Liver (tissue), 8 donors: ENCODE measurements at regions not wholly inside any gene's neighbourhood (a gene's known extent, or its start where the extent isn't known, plus 50 kb on each side); places are given as distances from the start of the nearest gene placed in this dataset.

ENCODE experiments used
- DNase-seq: peaks from one replicate; pipeline ENCODE4 v3.0.0-alpha.2; 2017; ENCODE audit warnings: low spot score
- H3K27ac ChIP-seq, 2 donors: one replicate each; pipeline ENCODE4 v1.7.0; 2013; ENCODE audit warnings: inconsistent platforms in 2 of 2, low read length in 2 of 2, control low read depth in 1 of 2, low read depth in 1 of 2, mild to moderate bottlenecking in 1 of 2
- H3K27me3 ChIP-seq, 4 donors: one replicate each; pipeline versions ENCODE4 v1.6.1 to v1.7.0; 2013; ENCODE audit warnings: low read length in 3 of 4, inconsistent platforms in 1 of 4, mild to moderate bottlenecking in 1 of 4, moderate library complexity in 1 of 4; ENCODE audit not compliant: control insufficient read depth in 4 of 4, insufficient read depth in 4 of 4
- H3K36me3 ChIP-seq, 4 donors: one replicate each; pipeline versions ENCODE4 v1.6.1 to v1.7.0; 2013; ENCODE audit warnings: low read length in 3 of 4, mild to moderate bottlenecking in 3 of 4, low read depth in 1 of 4, moderate library complexity in 1 of 4; ENCODE audit not compliant: control insufficient read depth in 4 of 4, insufficient read depth in 3 of 4
- H3K4me1 ChIP-seq, 4 donors: one replicate each; pipeline versions ENCODE4 v1.6.1 to v1.7.0; 2013; ENCODE audit warnings: low read length in 3 of 4, mild to moderate bottlenecking in 3 of 4, moderate library complexity in 1 of 4; ENCODE audit not compliant: control insufficient read depth in 4 of 4, insufficient read depth in 4 of 4
- H3K4me3 ChIP-seq, 3 donors: one replicate each; pipeline versions ENCODE4 v1.6.1 to v1.7.0; 2013; ENCODE audit warnings: low read length in 3 of 3, control low read depth in 1 of 3, low read depth in 1 of 3, mild to moderate bottlenecking in 1 of 3
- H3K9ac ChIP-seq, 2 donors: one replicate each; pipeline ENCODE4 v1.7.0; 2013; ENCODE audit warnings: low read length in 2 of 2, mild to moderate bottlenecking in 2 of 2, moderate library complexity in 2 of 2, control low read depth in 1 of 2, low read depth in 1 of 2
- H3K9me3 ChIP-seq, 4 donors: one replicate each; pipeline versions ENCODE4 v1.6.1 to v1.7.0; 2013; ENCODE audit warnings: low read length in 3 of 4; ENCODE audit not compliant: control insufficient read depth in 4 of 4
- EGR1 ChIP-seq, 2 donors: IDR thresholded peaks; 2 replicates each; pipeline ENCODE4 v1.6.1; 2016 to 2018; ENCODE audit warnings: antibody characterized with exemption in 2 of 2, low read depth in 2 of 2
- FOXA2 ChIP-seq: IDR thresholded peaks from 2 replicates; pipeline ENCODE4 v1.6.1; 2016; ENCODE audit warnings: antibody characterized with exemption
- GABPA ChIP-seq, 2 donors: IDR thresholded peaks in 1 of 2; conservative IDR thresholded peaks in 1 of 2; 2 replicates each; pipeline ENCODE4 v1.6.1; 2016; ENCODE audit warnings: antibody characterized with exemption in 2 of 2, mild to moderate bottlenecking in 1 of 2, moderate library complexity in 1 of 2
- HNF4A ChIP-seq, 2 donors: conservative IDR thresholded peaks; 2 replicates each; pipeline ENCODE4 v1.6.1; 2016; ENCODE audit warnings: antibody characterized with exemption in 2 of 2, mild to moderate bottlenecking in 2 of 2
- HNF4G ChIP-seq: IDR thresholded peaks from 2 replicates; pipeline ENCODE4 v1.6.1; 2016; ENCODE audit warnings: antibody characterized with exemption
- JUND ChIP-seq, 2 donors: IDR thresholded peaks; 2 replicates each; pipeline ENCODE4 v1.6.1; 2016; ENCODE audit warnings: antibody characterized with exemption in 2 of 2
- RAD21 ChIP-seq, 2 donors: IDR thresholded peaks; 2 replicates each; pipeline ENCODE4 v1.6.1; 2016; ENCODE audit warnings: antibody characterized with exemption in 2 of 2, mild to moderate bottlenecking in 2 of 2
- SP1 ChIP-seq: IDR thresholded peaks from 2 replicates; pipeline ENCODE4 v1.6.1; 2018; ENCODE audit warnings: antibody characterized with exemption, mild to moderate bottlenecking
- YY1 ChIP-seq: IDR thresholded peaks from 2 replicates; pipeline ENCODE4 v1.6.1; 2016; ENCODE audit warnings: antibody characterized with exemption, mild to moderate bottlenecking
- WGBS: extraction: QIAGEN DNeasy Blood & Tissue Kit; methylation state at CpG from one replicate; pipeline ENCODE4 v1.1.7; 2013; 5-methylcytosine and 5-hydroxymethylcytosine counted together
- TF ChIP-seq, protein P1 (sequence below): fragments of 150-350 bp; IDR thresholded peaks from 2 replicates; pipeline ENCODE4 v1.5.1; 2017; ENCODE audit warnings: improper control_type of control experiment, low read depth, low read length; ENCODE audit not compliant: missing input control
- TF ChIP-seq, protein P2 (sequence below): IDR thresholded peaks from 2 replicates; pipeline ENCODE4 v1.6.1; 2016; ENCODE audit warnings: antibody characterized with exemption
- TF ChIP-seq, protein P3 (sequence below): IDR thresholded peaks from 2 replicates; pipeline ENCODE4 v1.6.1; 2016; ENCODE audit warnings: antibody characterized with exemption, mild to moderate bottlenecking
- donor health status: healthy.
- donor health status: healthy.
- donor health status: healthy.
- donor health status: healthy.
- donor health status: healthy.

GRCh38 chr6:147726342-147726741 is 217.9 kb downstream of the SAMD5 start:
- Histone ChIP-seq H3K9me3 (peaks cover 0 to 4% (median under 1%) of the 10 kb centered on the region in 4 donors), H3K36me3 (no peaks in the 10 kb centered on the region), H3K27ac (no peak overlapping the region), H3K9ac (no peak overlapping the region), H3K4me3 (no peak overlapping the region), H3K27me3 (no peaks in the 10 kb centered on the region), H3K4me1 (no peaks in the 10 kb centered on the region)
- TF ChIP-seq FOXA2 (no peak), HNF4A (conservative IDR thresholded peaks at IDR 0.05) (no peak), GABPA (IDR thresholded peaks at IDR 0.05 in 1 of 2, conservative IDR thresholded peaks at IDR 0.05 in 1 of 2) (no peak), YY1 (no peak), SP1 (no peak), RAD21 (IDR thresholded peaks at IDR 0.05) (no peak)
- TF ChIP-seq, protein P1, sequence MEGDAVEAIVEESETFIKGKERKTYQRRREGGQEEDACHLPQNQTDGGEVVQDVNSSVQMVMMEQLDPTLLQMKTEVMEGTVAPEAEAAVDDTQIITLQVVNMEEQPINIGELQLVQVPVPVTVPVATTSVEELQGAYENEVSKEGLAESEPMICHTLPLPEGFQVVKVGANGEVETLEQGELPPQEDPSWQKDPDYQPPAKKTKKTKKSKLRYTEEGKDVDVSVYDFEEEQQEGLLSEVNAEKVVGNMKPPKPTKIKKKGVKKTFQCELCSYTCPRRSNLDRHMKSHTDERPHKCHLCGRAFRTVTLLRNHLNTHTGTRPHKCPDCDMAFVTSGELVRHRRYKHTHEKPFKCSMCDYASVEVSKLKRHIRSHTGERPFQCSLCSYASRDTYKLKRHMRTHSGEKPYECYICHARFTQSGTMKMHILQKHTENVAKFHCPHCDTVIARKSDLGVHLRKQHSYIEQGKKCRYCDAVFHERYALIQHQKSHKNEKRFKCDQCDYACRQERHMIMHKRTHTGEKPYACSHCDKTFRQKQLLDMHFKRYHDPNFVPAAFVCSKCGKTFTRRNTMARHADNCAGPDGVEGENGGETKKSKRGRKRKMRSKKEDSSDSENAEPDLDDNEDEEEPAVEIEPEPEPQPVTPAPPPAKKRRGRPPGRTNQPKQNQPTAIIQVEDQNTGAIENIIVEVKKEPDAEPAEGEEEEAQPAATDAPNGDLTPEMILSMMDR: no peak
- WGBS: 94% methylated on average over 3 of the region's 3 CpGs
- DNase-seq: no peak

DNA sequence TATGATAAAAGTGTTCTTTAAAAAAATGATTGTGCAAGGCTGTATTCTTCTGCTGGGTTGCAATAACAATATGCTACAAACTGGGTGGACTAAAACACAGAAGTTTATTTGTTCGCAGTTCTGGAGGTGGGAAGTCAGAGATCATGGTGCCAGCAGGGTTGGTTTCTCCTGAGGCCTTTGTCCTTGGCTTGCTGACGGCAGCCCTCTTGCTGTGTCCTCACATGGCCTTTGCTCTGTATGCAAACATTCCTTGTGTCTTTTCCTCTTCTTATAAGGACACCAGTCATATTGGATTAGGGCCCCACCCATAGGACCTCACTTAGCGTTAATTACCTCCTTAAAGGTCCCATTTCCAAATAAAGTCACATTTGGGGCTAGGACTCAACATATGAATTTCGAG is 220.4 kb downstream of the SAMD5 start:
- no peak overlapping the region for H3K4me3 ChIP-seq
- no peaks in the 10 kb centered on the region for H3K4me1 ChIP-seq
- H3K9ac ChIP-seq: no peak overlapping the region
- DNase-seq: no peak
- H3K36me3 ChIP-seq: no peaks in the 10 kb centered on the region
- H3K9me3 ChIP-seq: no peaks in the 10 kb centered on the region
- TF ChIP-seq, protein P1: no peak
- TF ChIP-seq EGR1 (IDR thresholded peaks at IDR 0.05; ENCODE audit: low read depth in 2 of 2): no peak
- H3K27ac ChIP-seq: no peak overlapping the region
- WGBS: 78% methylated on average over 4 of the region's 4 CpGs
- H3K27me3 ChIP-seq: no peaks in the 10 kb centered on the region

- H3K9me3 ChIP-seq: no peaks in the 10 kb centered on the region
- H3K4me3 ChIP-seq: no peak overlapping the region
- H3K27me3 ChIP-seq: no peaks in the 10 kb centered on the region
- no peaks in the 10 kb centered on the region for H3K36me3 ChIP-seq
- no peak overlapping the region for H3K27ac ChIP-seq
- no peaks in the 10 kb centered on the region for H3K4me1 ChIP-seq
- WGBS: 87% methylated on average over 5 of the region's 5 CpGs
- H3K9ac ChIP-seq: no peak overlapping the region
- TF ChIP-seq JUND (IDR thresholded peaks at IDR 0.05): no peak
- TF ChIP-seq, protein P2, sequence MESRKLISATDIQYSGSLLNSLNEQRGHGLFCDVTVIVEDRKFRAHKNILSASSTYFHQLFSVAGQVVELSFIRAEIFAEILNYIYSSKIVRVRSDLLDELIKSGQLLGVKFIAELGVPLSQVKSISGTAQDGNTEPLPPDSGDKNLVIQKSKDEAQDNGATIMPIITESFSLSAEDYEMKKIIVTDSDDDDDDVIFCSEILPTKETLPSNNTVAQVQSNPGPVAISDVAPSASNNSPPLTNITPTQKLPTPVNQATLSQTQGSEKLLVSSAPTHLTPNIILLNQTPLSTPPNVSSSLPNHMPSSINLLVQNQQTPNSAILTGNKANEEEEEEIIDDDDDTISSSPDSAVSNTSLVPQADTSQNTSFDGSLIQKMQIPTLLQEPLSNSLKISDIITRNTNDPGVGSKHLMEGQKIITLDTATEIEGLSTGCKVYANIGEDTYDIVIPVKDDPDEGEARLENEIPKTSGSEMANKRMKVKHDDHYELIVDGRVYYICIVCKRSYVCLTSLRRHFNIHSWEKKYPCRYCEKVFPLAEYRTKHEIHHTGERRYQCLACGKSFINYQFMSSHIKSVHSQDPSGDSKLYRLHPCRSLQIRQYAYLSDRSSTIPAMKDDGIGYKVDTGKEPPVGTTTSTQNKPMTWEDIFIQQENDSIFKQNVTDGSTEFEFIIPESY: no peak
- TF ChIP-seq, protein P1: no peak
- TF ChIP-seq HNF4G: no peak
- TF ChIP-seq, protein P3, sequence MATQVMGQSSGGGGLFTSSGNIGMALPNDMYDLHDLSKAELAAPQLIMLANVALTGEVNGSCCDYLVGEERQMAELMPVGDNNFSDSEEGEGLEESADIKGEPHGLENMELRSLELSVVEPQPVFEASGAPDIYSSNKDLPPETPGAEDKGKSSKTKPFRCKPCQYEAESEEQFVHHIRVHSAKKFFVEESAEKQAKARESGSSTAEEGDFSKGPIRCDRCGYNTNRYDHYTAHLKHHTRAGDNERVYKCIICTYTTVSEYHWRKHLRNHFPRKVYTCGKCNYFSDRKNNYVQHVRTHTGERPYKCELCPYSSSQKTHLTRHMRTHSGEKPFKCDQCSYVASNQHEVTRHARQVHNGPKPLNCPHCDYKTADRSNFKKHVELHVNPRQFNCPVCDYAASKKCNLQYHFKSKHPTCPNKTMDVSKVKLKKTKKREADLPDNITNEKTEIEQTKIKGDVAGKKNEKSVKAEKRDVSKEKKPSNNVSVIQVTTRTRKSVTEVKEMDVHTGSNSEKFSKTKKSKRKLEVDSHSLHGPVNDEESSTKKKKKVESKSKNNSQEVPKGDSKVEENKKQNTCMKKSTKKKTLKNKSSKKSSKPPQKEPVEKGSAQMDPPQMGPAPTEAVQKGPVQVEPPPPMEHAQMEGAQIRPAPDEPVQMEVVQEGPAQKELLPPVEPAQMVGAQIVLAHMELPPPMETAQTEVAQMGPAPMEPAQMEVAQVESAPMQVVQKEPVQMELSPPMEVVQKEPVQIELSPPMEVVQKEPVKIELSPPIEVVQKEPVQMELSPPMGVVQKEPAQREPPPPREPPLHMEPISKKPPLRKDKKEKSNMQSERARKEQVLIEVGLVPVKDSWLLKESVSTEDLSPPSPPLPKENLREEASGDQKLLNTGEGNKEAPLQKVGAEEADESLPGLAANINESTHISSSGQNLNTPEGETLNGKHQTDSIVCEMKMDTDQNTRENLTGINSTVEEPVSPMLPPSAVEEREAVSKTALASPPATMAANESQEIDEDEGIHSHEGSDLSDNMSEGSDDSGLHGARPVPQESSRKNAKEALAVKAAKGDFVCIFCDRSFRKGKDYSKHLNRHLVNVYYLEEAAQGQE: no peak
- no peak for TF ChIP-seq FOXA2
- DNase-seq: no peak
These were observed 225.2 kb downstream of the SAMD5 start for GRCh38 chr6:147733686-147734085.
